Adrenal gland (tissue), 9 donors: ENCODE measurements at regions not wholly inside any gene's neighbourhood (a gene's known extent, or its start where the extent isn't known, plus 50 kb on each side); places are given as distances from the start of the nearest gene placed in this dataset.

ENCODE experiments used
- DNase-seq, 7 donors: peaks; one replicate each; pipeline ENCODE4 v3.0.0-alpha.2; 2019 to 2020
- H3K27ac ChIP-seq, 5 donors: fragments of 200-600 bp; sonication (generic) in 4 of 5; 1 replicate in 3 of 5; 2 replicates in 2 of 5; pipeline versions ENCODE4 v1.5.1 to v1.8.0; 2016 to 2020; ENCODE audit warnings: mild to moderate bottlenecking in 1 of 5
- H3K27me3 ChIP-seq: fragments of 200-600 bp; 2 replicates; pipeline ENCODE4 v1.8.0; 2021
- H3K36me3 ChIP-seq, 2 donors: fragments of 200-600 bp; replicated peaks in 1 of 2; 1 replicate in 1 of 2; 2 replicates in 1 of 2; pipeline versions ENCODE4 v1.5.1 to v1.8.0; 2018 to 2022
- H3K4me1 ChIP-seq, 2 donors: fragments of 200-600 bp; replicated peaks in 1 of 2; 1 replicate in 1 of 2; 2 replicates in 1 of 2; pipeline versions ENCODE4 v1.5.1 to v1.8.0; 2018 to 2021
- H3K4me3 ChIP-seq, 4 donors: fragments of 200-600 bp; sonication (generic) in 3 of 4; one replicate each; pipeline ENCODE4 v1.5.1; 2016 to 2018
- H3K9me3 ChIP-seq, 3 donors: fragments of 200-600 bp; sonication (generic) in 1 of 3; replicated peaks in 1 of 3; 1 replicate in 2 of 3; 2 replicates in 1 of 3; pipeline versions ENCODE4 v1.5.1 to v1.8.0; 2016 to 2021
- POLR2A ChIP-seq, 2 donors: fragments of 450-650 bp; IDR thresholded peaks; one replicate each; pipeline ENCODE4 v1.6.1; 2017; ENCODE audit warnings: antibody characterized with exemption in 2 of 2, mild to moderate bottlenecking in 2 of 2, moderate library complexity in 1 of 2
- WGBS, 4 donors: extraction: QIAGEN DNeasy Blood & Tissue Kit in 2 of 4; methylation state at CpG; one replicate each; pipeline versions ENCODE4 v1.1.5 to v1.1.7; 2013 to 2017; 5-methylcytosine and 5-hydroxymethylcytosine counted together
- intact Hi-C, 2 donors: fragments of 100-400 bp; cut with DNase I; formaldehyde crosslinking; loops; one replicate each; pipeline versions ENCODE4 v1.14.1 to v1.15.0; 2022 to 2023
- TF ChIP-seq, protein P1 (sequence below), 6 experiments: fragments of 450-650 bp in 4 of 6; fragments of 200-600 bp in 2 of 6; sonication (generic) in 1 of 6; IDR thresholded peaks; 1 replicate in 5 of 6; 2 replicates in 1 of 6; pipeline versions ENCODE4 v1.5.1 to v1.8.0; 2016 to 2021; ENCODE audit warnings: antibody characterized with exemption in 6 of 6, mild to moderate bottlenecking in 2 of 6, moderate library complexity in 1 of 6
- donor health status: healthy with polysubstance abuse.
- donor health status: Bipolar disorder and iron deficiency.
- donor health status: DM: yes; HTN: yes; CAD: no.
- donor health status: DM: no; HTN: no; CAD: no.
- donor health status: DM: no; HTN: no; CAD: no.

DNA sequence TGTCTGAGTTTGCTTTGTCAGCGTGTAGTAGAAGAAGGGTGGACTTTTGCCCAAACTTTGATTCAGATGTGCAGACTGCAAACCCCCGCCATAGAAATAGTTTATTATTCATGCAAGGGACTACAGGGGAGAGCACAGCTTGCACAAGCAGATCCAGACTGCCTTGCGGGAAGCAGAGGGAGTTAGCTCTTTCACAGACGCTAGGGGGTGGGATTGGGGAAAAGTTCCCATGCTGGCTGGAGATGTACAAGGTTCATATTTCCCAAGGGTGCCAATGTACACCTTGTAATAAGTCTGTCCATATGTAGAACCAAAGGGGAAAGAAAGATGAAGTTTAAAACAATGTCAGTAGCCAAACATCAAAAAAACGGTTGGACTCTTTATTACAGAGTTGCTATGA lies 749.7 kb upstream of the COX7C start:
- H3K4me1 ChIP-seq, result no peaks in the 10 kb centered on the region
- no peak overlapping the region for H3K27ac ChIP-seq
- WGBS, 4 donors, result 76 to 80% (median 77%) methylated on average over 5 of the region's 5 CpGs
- no peaks in the 10 kb centered on the region for H3K36me3 ChIP-seq
- H3K4me3 ChIP-seq, result no peak overlapping the region
- H3K9me3 ChIP-seq, result no peaks in the 10 kb centered on the region
- no peaks in the 10 kb centered on the region for H3K27me3 ChIP-seq
- intact Hi-C loops, result no loop called here
- TF ChIP-seq POLR2A (IDR thresholded peaks at IDR 0.05), result no peak
- TF ChIP-seq, protein P1, sequence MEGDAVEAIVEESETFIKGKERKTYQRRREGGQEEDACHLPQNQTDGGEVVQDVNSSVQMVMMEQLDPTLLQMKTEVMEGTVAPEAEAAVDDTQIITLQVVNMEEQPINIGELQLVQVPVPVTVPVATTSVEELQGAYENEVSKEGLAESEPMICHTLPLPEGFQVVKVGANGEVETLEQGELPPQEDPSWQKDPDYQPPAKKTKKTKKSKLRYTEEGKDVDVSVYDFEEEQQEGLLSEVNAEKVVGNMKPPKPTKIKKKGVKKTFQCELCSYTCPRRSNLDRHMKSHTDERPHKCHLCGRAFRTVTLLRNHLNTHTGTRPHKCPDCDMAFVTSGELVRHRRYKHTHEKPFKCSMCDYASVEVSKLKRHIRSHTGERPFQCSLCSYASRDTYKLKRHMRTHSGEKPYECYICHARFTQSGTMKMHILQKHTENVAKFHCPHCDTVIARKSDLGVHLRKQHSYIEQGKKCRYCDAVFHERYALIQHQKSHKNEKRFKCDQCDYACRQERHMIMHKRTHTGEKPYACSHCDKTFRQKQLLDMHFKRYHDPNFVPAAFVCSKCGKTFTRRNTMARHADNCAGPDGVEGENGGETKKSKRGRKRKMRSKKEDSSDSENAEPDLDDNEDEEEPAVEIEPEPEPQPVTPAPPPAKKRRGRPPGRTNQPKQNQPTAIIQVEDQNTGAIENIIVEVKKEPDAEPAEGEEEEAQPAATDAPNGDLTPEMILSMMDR (IDR thresholded peaks at IDR 0.05), result no peak
- DNase-seq, result no peak

DNA sequence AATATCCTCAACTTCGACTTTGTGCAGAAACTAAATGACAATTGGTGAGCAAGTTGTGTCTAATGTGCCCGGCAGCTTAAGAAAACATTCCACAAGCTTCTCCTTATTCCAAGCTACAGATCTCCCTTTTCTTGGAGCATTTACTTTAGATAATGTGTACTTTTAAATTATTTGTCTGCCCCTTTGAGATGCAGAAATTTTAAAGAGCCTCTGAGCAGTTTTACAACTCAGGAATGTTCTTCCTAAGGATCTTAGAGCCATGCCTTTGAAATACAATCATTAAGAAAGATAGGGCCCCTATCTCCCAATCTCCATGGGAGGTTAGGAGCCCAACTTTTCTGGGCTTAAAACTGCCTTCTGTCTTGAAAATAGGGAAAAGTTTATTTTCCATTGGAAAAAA lies 723.7 kb upstream of the COX7C start:
- DNase-seq, result no peak
- Histone ChIP-seq H3K36me3 (no peaks in the 10 kb centered on the region), H3K9me3 (no peaks in the 10 kb centered on the region), H3K27ac (no peak overlapping the region), H3K4me1 (no peaks in the 10 kb centered on the region), H3K4me3 (no peak overlapping the region), H3K27me3 (no peaks in the 10 kb centered on the region)
- TF ChIP-seq, protein P1 (IDR thresholded peaks at IDR 0.05), result no peak
- TF ChIP-seq POLR2A (IDR thresholded peaks at IDR 0.05), result no peak
- 34 to 54% (median 49%) methylated on average over 2 of the region's 2 CpGs for WGBS, 4 donors
- intact Hi-C loops, result no loop called here

DNA sequence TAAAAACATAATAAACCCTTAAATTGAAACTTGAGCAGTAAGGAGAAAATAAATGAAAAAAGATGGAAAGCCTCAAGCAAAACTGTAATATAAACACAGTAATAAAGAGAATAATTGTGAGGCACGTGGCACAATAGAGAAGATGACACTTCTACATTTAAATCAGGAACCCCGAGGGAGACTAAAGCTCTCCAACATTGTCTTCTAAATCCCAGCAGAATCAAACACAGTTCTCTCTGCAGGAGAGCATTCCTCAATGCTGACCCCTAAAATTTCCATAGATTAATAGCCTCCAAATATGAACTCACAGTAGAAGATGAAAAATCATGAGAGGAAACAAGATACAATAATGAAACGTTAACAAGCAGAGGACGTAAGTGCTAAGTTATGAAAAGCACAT lies 721.2 kb upstream of the COX7C start:
- intact Hi-C loops, result no loop called here
- Histone ChIP-seq H3K36me3 (no peaks in the 10 kb centered on the region), H3K4me1 (no peaks in the 10 kb centered on the region), H3K9me3 (no peaks in the 10 kb centered on the region), H3K4me3 (no peak overlapping the region), H3K27me3 (no peaks in the 10 kb centered on the region), H3K27ac (no peak overlapping the region)
- 29 to 42% (median 39%) methylated on average over 4 of the region's 4 CpGs for WGBS, 4 donors
- DNase-seq, result no peak
- TF ChIP-seq, protein P1 (IDR thresholded peaks at IDR 0.05), result no peak
- no peak for TF ChIP-seq POLR2A (IDR thresholded peaks at IDR 0.05)

- intact Hi-C loops, result no loop called here
- H3K27me3 ChIP-seq, result no peaks in the 10 kb centered on the region
- H3K27ac ChIP-seq, result no peak overlapping the region
- DNase-seq, result no peak
- no peaks in the 10 kb centered on the region for H3K9me3 ChIP-seq
- H3K4me3 ChIP-seq, result no peak overlapping the region
- no peaks in the 10 kb centered on the region for H3K4me1 ChIP-seq
- no peaks in the 10 kb centered on the region for H3K36me3 ChIP-seq
- 23 to 36% (median 32%) methylated on average over 2 of the region's 2 CpGs for WGBS, 4 donors
- TF ChIP-seq, protein P1 (IDR thresholded peaks at IDR 0.05), result no peak
- no peak for TF ChIP-seq POLR2A (IDR thresholded peaks at IDR 0.05)
Observed at GRCh38 chr5:85906460-85906859, 711.3 kb upstream of the COX7C start.
